ENCODE measurements at regions not wholly inside any gene's neighbourhood (a gene's known extent, or its start where the extent isn't known, plus 50 kb on each side); places are given as distances from the start of the nearest gene placed in this dataset.

DNA sequence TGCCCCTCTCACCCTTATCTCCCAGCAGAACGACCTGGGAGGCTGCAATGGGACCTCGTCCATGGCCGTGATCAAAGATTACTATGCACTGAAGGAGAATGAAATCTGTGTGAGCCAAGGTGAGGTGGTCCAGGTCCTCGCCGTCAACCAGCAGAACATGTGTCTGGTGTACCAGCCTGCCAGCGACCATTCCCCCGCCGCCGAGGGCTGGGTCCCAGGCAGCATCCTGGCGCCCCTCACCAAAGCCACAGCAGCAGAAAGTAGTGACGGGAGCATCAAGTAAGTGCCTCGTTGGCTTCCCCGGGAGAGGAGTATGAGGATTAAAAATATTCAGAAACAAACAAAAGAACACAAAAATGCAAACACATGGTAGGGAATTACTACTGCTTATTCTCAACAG lies 55.9 kb upstream of the UMPS start:
- TF ChIP-seq, protein P1, sequence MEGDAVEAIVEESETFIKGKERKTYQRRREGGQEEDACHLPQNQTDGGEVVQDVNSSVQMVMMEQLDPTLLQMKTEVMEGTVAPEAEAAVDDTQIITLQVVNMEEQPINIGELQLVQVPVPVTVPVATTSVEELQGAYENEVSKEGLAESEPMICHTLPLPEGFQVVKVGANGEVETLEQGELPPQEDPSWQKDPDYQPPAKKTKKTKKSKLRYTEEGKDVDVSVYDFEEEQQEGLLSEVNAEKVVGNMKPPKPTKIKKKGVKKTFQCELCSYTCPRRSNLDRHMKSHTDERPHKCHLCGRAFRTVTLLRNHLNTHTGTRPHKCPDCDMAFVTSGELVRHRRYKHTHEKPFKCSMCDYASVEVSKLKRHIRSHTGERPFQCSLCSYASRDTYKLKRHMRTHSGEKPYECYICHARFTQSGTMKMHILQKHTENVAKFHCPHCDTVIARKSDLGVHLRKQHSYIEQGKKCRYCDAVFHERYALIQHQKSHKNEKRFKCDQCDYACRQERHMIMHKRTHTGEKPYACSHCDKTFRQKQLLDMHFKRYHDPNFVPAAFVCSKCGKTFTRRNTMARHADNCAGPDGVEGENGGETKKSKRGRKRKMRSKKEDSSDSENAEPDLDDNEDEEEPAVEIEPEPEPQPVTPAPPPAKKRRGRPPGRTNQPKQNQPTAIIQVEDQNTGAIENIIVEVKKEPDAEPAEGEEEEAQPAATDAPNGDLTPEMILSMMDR (IDR thresholded peaks at IDR 0.05): no peak
- no peak for TF ChIP-seq POLR2A (IDR thresholded peaks at IDR 0.05)
